ENCODE measurements at regions not wholly inside any gene's neighbourhood (a gene's known extent, or its start where the extent isn't known, plus 50 kb on each side); places are given as distances from the start of the nearest gene placed in this dataset.

DNA sequence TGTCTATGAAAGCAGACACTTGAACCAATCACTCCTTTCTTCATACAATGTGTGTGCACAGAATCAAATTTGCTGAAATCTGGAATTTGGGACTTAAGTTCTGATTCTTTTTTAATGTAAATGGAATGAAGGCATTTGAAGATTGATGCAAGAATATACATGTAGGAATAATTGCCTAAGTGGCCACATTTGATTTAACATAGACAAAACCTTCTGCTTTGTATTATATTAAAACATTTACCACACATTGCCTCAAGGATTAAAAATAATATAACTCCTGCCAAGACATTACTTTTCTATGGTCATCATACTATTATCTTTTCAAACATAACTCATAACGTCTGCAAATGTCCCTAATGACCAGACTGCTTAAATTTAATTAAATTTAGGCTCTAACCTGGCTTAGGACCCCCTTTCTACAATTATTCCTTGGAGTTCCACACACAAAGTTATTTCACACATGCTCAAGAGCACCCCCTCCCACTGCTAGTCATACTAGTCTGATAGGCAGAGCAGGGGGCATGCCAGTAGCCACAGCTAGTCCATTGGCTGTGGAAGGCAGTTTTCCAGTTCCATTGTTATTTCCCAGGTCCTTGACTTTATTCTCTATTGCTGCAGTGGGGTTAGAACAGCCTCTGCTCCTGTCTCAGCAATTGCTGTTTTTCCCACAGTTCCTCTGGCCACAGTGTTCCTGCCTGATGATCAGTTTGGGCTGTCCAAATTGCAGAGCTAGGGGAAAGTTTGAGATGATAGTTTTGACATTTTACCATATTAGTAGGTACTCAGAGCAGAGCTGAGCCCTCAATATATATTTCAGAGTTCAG lies 360.6 kb upstream of the GRAMD2B start:
- TF ChIP-seq EZH2 (IDR thresholded peaks at IDR 0.05; ENCODE audit: low read length, unreplicated experiment) (no peak), CTCF (conservative IDR thresholded peaks at IDR 0.05; ENCODE audit: low read depth, low read length) (no peak), EZH2phosphoT487 (IDR thresholded peaks at IDR 0.05; ENCODE audit: borderline replicate concordance, low read length) (no peak)
